Activated T-cell treated with anti-CD3 and anti-CD28 coated beads for 24 hours (primary cell): ENCODE measurements at regions not wholly inside any gene's neighbourhood (a gene's known extent, or its start where the extent isn't known, plus 50 kb on each side); places are given as distances from the start of the nearest gene placed in this dataset.
"Not testable (repeated sequence)": the region's sequence is repeated elsewhere in the genome, so short reads cannot be mapped to it uniquely, and the experiment has no call there.

ENCODE experiments used
- DNase-seq: peaks from one replicate; pipeline ENCODE4 v3.0.0-alpha.2; 2020; ENCODE audit warnings: low read depth

DNA sequence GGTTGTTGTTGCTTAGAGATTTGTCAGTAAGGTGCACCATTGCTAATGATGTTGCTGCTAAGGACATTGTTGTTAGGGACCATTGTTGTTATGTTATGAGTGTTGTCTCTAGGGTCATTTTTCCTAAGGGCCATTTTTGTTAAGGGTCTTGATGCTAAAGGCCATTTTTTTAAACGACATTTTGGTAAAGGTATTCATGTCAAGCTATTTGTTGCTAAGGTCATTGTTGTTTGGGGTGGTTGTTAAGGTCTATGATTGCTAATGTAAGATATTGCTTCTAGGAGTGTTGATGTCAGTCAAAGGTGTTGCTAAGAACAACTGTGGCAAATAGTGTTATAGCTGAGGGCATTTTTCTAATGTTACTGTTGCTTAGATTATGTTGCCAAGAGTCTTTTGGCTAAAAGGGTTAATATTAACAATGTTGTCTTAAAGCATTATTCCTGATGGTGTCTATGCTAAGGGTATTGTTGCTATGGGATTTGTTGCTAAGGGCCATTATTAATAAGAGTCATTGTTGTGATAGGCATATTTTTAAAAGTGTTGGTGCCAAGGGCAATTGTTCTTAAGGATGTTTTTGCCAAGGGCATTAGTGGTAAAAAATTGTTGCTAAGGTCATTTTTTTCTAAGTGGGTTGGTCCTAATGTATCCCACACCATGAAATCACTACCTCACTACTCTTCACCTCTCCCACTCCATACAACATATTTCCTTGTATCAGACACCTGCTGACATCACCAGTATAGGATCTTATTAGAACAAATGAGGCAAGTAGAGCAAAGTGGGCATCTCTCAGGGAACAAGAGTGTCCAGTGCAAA, 56.2 kb downstream of the SPATA31A6 start:
- not testable (repeated sequence) for DNase-seq

DNA sequence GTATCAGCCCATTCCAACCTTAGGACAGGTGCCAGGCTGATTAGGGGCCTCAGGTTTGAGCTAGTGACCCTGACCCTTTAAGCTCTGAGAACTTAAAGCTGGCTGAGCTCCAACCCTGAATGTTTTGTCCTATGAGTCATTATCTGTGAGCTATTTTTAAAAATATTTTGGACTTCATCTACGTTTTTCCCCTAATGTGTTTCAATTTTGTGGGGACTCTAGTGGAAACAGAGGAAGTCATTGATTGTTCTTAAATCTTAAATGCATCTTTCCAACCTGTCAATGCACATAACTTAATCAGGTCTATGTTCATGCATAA, 56.8 kb downstream of the SPATA31A6 start:
- not testable (repeated sequence) for DNase-seq

DNA sequence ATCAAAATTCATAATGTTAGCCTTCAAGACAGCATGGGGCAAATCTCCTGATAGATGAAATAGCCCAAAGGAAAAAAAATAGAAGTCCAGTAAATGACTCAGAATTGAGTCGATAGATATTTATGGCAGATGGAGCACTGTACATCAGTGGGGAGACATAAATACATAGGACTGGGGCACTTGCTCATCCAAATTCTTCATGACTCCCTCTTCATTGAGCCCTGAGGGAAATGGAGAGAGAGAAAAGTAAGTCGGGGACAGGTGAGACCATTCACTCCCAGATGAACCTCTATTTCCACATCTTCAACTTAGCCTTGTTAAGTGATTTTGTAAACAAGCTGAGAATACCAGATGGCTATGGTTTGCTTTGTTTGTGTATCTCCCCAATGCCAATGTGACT, 59.8 kb downstream of the SPATA31A6 start:
- DNase-seq: not testable (repeated sequence)

DNA sequence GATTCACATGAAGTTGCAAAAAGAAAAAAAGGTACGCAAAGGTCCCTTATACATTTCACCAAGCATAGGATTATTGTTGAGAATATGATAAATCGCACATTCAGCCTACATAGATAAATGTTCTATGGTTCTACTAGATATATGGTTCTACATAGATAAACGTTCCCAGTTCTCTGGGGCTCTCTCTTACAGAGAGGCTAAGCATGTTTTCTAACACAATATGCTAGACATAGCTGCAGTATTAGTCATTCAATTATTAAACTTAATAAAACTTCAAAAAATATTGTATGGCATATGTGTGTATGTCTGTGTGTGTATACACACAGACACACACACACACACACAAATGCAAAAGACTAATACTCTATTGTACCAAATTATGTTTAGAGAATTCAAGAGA, 60.4 kb downstream of the SPATA31A6 start:
- DNase-seq: not testable (repeated sequence)

DNA sequence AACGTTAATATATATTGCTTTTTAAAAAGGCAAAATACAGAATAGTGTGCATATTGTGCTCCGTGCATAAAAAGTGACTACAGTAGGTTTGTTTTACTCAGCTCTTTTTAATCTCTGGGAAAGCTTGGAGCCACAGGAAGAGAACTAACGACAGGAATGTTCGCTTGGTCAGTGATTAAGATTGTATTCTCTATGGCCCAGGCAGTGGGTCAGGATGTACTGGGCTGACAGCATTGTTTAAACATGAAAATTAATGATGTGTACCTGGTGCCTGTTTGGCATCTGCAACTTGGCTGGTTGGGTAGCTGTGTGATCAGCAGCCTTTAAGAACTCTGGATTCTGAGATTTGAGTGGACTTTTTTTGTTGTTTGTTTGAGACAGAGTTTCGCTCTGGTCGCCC, 85.3 kb downstream of the SPATA31A6 start:
- DNase-seq: not testable (repeated sequence)

DNA sequence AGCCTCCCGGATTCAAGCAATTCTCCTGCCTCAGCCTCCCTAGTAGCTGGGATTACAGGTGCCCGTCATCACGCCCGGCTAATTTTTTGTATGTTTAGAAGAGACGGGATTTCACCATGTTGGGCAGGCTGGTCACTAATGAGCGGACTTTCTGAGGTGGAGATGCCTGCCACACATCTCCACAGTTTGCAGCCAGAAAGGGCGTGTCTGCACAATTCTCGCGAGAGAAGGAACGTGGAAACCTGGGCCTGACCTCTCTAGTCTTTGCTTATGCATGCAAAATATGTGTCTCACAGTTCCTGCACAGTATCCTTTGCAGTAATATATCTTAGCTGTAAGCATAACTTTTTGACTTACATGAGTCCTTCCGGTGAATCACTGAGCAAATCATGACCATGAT, 85.7 kb downstream of the SPATA31A6 start:
- DNase-seq: not testable (repeated sequence)

DNA sequence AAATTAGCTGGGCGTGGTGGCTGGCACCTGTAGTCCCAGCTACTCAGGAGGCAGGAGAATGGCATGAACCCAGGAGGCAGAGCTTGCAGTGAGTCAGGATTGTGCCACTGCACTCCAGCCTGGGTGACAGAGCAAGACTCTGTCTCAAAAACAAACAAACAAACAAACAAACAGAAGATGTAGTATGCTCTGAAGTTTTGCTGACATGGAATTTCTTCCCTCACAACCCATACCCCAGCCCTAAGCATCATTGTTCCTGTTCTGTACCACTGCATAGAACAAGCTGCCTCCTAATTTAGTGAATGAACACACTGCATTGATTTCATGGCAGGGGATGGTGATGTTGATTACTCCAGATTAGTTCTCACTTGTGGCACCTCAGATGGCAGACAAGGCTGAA, 89.7 kb downstream of the SPATA31A6 start:
- not testable (repeated sequence) for DNase-seq

DNA sequence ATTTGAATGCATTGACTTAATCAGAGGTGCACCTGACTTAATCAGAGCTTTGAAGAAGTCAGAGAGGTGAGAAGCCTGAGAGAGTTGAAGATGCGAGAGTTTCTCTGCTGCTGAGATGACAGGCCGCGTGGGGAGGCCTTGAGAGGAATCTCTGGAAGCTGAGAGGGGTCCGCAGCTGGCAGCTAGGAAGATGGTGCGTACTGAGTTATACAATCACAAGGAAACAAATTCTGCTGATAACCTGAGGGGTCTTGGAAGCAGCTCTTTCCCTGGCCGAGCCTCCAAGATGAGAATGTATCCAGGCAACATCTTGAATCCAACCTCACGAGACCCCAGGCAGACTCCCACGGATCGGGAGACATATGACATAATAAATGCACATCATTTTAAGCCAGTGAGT, 91.7 kb downstream of the SPATA31A6 start:
- no peak for DNase-seq

DNA sequence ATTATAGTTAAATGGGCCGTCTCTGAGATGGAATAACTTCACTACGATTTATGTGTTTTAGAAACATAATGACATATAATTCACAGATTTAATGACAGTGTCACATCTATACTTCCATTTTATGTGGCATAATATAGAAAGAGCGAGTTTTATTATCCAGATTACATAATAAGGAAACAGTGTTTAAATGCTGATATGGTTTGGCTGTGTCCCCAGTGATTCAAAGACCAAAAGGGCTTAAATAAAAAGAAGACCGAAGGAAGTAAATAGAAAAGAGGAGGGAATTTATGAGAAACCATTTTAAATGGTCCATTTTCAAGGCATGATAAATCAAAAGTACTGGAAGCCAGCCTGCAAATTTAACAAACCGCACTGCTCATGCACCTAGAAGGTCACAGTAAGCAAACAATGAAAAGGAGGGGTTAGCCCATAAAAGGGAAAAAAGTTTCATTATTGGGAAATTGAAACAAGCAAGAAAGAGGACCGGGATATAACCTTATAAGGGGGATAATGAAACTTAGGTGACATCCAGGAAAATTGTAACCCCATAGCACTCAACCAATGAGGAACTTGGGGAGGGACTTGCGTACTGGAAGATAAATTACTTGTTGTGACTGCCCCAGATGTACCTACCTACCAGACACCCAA, 99.2 kb downstream of the SPATA31A6 start:
- DNase-seq: not testable (repeated sequence)

DNA sequence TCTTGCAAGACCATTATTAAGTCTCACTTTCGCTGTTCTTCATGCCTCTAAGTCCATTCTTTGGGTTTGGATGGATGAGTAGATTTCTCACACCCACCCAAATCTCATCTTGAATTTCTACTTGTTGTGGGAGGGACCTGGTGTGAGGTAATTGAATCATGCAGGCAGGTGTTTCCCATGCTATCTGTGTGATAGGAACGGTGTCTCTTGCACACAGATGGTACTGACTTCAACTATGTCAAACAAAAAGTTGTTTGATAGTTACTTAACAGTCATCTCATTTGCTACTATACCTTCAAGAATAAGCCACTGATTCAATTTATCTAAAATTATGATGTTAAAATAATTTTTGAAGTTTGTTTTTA, 99.7 kb downstream of the SPATA31A6 start:
- DNase-seq: not testable (repeated sequence)

DNA sequence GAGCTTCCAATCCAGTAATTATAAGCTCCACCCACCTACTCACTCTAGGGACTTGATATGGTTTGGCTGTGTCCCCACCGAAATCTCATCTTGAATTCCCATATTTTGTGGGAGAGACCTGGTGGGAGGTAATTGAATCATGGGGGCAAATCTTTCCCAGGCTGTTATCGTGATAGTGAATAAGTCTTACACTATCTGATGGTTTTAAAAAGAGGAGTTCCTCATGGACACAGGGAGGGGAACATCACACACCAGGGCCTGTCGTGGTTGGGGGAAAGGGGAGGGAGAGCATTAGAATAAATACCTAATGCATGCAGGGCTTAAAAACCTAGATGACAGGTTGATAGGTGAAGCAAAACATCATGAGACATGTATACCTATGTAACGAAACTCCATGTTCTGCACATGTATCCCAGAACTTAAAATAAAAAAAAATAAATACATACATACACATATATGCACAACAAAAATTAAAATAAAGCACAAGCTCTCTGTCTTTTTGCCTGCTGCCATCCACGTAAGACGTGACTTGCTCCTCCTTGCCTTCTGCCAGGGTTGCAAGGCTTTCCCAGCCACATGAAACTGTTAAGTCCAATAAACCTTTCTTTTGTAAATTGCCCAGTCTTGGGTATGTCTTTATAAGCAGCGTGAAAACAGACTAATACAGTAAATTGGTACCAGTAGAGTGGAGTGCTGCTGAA, 102.8 kb downstream of the SPATA31A6 start:
- not testable (repeated sequence) for DNase-seq

DNA sequence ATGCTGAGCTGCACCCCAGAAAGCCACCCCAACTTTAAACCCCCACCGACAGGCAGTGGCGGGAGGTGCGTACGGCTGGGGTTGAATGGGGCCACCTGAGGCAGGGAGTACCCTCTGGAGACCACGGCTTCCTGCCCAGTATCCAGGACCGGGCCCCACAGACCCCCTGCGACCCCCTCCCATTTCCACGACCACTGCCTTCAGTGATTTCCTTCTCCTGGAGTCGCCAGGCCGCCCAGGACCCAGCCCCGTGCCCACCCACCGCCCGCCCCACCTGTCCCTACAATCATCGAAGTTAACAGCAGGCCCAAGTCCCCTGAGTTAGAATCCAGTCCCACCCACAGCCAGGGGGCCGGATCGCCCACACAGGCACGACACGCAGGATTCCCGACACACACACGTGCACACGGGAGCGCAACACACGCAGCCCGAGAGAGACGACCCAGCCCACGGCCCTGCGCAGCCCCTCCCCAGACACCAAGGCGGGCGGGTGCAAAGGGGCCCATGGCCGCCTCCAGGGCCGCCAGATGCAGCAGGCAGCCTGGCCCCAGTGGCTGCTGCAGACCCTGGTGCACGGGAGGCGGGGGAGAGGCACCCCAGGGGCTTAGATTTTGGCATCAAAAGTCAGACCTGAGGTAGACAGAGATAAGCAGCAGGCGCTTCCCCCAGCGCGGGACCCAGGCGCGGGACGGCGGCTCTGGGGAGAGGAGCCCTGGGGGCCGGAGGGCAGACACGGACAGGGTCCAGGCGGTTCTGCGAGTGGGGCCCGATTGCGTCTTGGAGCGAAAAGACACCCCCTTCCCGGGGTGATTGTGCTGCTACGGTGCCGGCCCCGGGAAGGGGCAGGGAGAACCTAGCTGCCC, 104.8 kb downstream of the SPATA31A6 start:
- DNase-seq: not testable (repeated sequence)

DNA sequence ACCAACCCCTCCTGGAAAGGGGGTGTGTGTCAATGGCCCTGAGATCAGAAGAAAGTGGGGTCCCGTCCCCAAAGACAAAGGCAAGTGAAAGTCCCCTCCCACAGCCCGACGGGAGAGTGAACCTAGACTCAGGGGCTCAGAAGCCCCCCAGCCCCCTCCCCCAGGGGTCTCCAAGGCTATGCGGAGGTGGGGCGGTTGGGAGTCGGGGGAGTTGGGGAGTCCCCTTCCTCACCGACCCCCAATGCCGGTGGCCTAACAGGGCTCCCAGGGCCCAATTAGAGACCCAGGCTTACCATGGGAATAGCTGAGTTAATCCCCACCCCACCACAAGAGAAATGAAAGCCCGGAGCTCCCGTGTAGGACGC, 105.4 kb downstream of the SPATA31A6 start:
- DNase-seq: not testable (repeated sequence)

DNA sequence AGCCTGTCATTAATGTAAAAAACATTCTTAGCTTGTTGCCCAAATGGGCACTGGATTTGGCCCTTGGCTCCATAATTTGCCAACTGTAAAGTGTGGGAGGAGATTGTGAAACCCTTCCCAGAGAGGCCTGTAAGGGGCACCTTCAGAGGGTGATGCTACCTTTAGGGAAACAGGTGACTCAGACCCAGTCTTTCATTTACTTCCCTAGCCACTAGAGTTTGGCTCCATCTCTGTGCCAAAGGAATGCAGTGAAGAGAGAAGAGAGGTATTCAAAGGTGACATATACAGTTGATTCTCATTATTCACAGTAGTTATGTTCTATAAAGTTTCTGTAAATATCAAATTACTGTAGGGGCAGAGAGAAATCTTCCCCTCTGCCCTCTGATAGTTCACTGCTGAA, 116.7 kb downstream of the SPATA31A6 start:
- not testable (repeated sequence) for DNase-seq

DNA sequence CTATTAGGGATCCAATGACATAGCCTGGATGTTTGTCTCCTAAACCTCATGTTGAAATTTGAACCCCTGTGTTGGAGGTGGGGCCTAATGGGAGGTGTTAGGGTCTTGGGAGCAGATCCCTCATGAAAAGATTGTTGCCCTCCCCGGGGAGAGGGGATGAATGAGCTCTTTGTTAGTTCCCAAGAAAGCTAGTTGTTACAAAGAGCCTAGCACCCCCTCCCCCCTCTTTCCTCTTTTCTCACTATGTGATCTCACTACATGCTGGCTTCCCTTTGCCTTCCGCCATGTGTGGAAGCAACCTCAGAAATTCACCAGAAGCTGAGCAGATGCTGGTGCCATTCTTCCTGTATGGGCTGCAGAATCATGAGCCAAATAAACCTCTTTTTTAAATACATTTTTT, 123.2 kb downstream of the SPATA31A6 start:
- not testable (repeated sequence) for DNase-seq

DNA sequence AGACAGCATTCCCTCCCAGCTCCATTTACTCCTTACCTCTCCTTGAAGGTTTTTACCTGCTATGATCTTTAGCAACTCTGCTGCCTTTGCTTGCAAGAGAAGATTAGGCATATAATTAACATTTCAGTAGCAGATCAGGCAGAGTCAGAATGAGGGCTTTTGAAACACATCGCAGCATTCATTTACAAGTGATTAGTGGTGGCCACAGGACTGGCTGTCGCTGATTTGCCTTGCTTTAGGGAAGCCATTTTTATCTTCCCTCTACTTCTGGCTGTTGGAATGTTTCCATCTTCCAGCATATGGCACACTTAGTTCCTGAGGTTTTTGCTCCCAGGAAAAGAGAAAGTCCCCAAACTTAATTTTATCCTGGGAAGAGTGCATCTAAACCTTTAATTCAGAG, 124.0 kb downstream of the SPATA31A6 start:
- DNase-seq: not testable (repeated sequence)

DNA sequence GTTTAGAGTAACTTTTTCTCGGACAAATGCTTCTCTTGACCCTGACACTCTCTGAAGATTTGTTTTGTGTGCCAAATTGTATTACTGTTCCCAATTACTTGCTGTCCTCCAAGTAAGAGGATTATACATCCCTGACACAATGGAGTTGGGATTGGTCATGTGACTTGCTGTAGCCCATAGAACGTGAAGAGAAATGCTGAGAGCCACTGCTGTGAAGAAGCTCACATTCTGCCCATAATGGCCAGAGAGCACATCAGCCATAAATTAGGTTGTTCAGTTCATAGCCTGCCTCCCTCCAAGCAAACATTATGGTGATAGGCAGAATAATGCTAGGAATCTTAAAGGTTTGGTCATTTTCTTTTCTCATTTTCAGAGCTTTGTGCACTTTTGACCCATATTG, 127.5 kb downstream of the SPATA31A6 start:
- DNase-seq: not testable (repeated sequence)

DNA sequence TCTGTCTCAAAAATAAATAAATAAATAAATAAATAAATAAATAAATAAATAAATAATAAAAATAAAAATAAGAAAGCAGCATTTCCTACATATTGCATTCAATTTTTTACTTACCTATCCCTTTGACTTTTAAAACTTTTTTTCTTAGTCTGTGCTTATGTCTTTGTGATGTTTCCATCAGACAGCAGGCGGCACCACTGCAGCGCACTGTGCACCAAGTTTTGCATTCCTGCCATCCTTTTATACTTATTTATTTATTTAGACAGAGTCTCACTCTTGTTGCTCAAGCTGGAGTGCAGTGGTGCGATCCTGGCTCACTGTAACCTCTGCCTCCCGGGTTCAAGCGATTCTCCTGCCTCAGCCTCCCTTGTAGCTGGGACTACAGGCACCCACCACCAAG, 132.6 kb downstream of the SPATA31A6 start:
- not testable (repeated sequence) for DNase-seq

DNA sequence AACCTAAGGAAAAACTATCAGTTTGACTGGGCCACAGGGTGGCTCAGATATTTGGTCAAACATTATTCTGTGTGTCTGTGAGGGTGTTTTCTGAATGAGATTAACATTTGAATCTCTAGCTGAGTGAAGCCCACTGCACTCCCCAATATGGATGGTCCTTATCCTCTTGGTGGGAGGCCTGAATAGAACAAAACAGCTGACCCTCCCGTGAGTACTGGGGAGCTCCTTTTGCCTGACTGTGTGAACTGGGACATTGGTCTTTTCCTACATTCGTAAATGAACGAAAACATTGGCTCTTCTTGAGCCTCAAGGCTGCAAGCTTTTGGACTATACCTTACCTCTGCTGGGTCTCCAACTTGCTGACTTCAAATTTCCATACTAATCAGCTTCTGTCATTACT, 134.2 kb downstream of the SPATA31A6 start:
- DNase-seq: not testable (repeated sequence)

DNA sequence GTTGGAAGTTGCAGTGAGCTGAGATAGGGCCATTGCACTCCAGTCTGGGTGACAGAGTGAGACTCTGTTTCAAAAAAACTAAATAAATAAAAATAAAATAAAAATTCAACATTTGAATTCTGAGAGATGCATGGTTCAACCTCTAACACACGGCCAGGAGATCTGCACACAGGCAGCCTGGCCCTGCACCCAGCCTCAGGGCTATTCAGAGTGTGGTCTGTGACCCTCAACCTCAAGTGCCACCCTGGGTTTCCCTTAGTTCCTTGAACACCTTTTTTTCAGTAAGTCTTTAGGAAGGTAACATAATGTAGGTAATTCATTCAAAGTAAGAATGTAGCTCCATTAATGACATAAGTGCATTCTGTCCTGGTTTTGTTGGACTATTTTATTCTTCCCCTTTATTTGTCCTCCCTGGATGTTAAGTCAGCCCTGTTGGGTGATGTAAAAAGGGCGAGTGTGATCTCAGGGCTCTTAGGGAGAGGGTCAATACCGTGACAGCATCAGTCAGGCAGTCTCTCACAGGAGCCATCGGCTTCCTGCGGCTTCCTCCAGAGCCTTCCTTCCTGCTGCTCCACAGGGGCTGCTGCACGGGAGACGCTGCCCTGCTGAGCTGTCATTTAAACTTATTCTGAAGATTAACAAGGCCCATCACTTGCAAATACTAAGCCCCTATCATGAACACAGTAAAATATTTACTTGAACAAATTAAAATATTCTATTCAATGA, 139.8 kb downstream of the SPATA31A6 start:
- not testable (repeated sequence) for DNase-seq

DNA sequence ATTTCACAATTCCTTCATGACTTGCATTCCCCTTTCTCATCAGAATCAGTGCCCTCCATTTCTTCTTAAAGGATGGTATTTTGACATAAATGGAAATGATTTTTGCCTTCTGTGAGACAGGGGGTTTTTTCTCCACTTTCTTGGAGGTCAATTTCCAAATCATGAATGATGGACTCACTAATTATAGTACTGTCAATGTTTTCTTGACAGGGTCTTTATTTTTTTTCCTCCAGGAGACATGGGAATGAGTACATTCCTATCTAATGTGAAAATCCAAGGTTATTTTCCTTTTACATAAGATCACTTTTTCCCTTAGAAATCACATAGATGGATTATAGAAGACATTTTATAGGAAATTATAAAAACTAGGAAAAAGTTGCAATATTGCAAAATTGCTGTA, 141.7 kb downstream of the SPATA31A6 start:
- not testable (repeated sequence) for DNase-seq
